ENCODE measurements at regions not wholly inside any gene's neighbourhood (a gene's known extent, or its start where the extent isn't known, plus 50 kb on each side); places are given as distances from the start of the nearest gene placed in this dataset.

DNA sequence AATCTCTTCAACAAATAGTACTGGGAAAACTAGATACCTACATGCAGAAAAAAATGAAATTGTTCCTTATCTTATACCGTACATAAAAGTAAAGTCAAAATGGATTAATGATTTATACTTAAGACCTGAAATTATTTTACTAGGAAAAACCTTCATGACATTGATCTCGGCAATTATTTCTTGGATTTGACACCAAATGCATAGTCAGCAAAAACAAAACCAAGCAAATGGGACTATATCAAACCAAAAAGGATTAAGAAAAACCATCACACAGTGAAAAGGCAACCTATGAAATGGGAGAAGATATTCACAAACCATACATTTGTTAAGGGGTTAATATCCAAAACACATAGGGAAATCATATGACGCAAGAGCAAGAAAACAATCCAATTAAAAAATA, 433.6 kb downstream of the LRATD1 start:
- Histone ChIP-seq H2BK15ac (ENCODE audit: low read length) (no peak overlapping the region), H3K14ac (ENCODE audit: insufficient read length) (no peak overlapping the region), H3K9me3 (ENCODE audit: insufficient read depth in 2 of 2, low read depth in 1 of 2, low read length in 1 of 2) (no peaks in the 10 kb centered on the region), H4K91ac (replicated peaks; ENCODE audit: insufficient read length, low read length) (no peak overlapping the region), H3K4me2 (ENCODE audit: insufficient read depth in 1 of 2, low read depth in 2 of 2, low read length in 2 of 2) (no peak overlapping the region), H3K27me3 (replicated peaks in 1 of 4; ENCODE audit: control insufficient read depth in 3 of 4, extremely low read depth in 1 of 4, insufficient read depth in 3 of 4, low read length in 3 of 4) (no peaks in the 10 kb centered on the region), H2BK12ac (ENCODE audit: low read depth, low read length) (no peak overlapping the region), H2AK5ac (ENCODE audit: low read depth, low read length) (no peak overlapping the region), H3K27ac (ENCODE audit: low read depth, low read length) (no peak overlapping the region), H3K4ac (replicated peaks; ENCODE audit: insufficient read length, low read depth, low read length) (no peak overlapping the region), H3K18ac (ENCODE audit: extremely low read depth, low read length) (no peak overlapping the region), H3K23me2 (ENCODE audit: low read depth, low read length) (no peaks in the 10 kb centered on the region), H2BK20ac (ENCODE audit: low read length) (no peak overlapping the region), H3K4me1 (replicated peaks in 1 of 4; ENCODE audit: control insufficient read depth in 3 of 4, insufficient read depth in 4 of 4, low read length in 3 of 4) (peaks cover 0 to 5% (median 0%) of the 10 kb centered on the region in 4 experiments; a peak in 3 of 7 replicates), H4K8ac (ENCODE audit: extremely low read depth, insufficient read depth, low read length) (no peak overlapping the region), H2AFZ (ENCODE audit: low read length) (no peak overlapping the region), H3K23ac (ENCODE audit: insufficient read length) (no peak overlapping the region), H2BK120ac (replicated peaks; ENCODE audit: low read depth, low read length) (no peak overlapping the region), H3K4me3 (ENCODE audit: extremely low read depth in 1 of 4, insufficient read depth in 2 of 4, low read depth in 3 of 4, low read length in 4 of 4) (no peak overlapping the region), H2BK5ac (ENCODE audit: low read depth, low read length) (no peak overlapping the region), H3K56ac (replicated peaks; ENCODE audit: insufficient read length, low read depth, low read length) (no peak overlapping the region), H3K36me3 (ENCODE audit: control insufficient read depth in 2 of 4, insufficient read depth in 4 of 4, low read length in 3 of 4) (no peaks in the 10 kb centered on the region), H3K9ac (replicated peaks in 1 of 4; ENCODE audit: extremely low read depth in 1 of 4, low read depth in 3 of 4, low read length in 3 of 4) (no peak overlapping the region), H4K5ac (ENCODE audit: insufficient read length, low read depth, low read length) (no peak overlapping the region), H4K20me1 (replicated peaks in 1 of 2; ENCODE audit: control insufficient read depth in 1 of 2, insufficient read depth in 2 of 2, low read length in 2 of 2) (no peaks in the 10 kb centered on the region), H3K79me1 (ENCODE audit: low read depth, low read length) (no peaks in the 10 kb centered on the region), H3K79me2 (ENCODE audit: control insufficient read depth in 1 of 2, insufficient read depth in 2 of 2, low read length in 2 of 2) (no peaks in the 10 kb centered on the region)
- 92% methylated on average over 3 of the region's 3 CpGs; no CpG with 5 or more reads in 1 of the 2 experiments for WGBS, 2 experiments (ENCODE audit: extremely low coverage in 1 of 2, insufficient coverage in 1 of 2, insufficient read length in 1 of 2, insufficient replicate concordance in 2 of 2, low coverage in 1 of 2, low lambda C conversion rate in 2 of 2, missing lambda C conversion rate in 1 of 2)
- CTCF ChIA-PET (ENCODE audit: partially characterized antibody) = no interaction called here
- FAIRE-seq = no peak
- POLR2A ChIA-PET (ENCODE audit: partially characterized antibody) = no interaction called here
- TF ChIP-seq MAFK (IDR thresholded peaks at IDR 0.05; ENCODE audit: low read depth, low read length) = peak; percentile 89
- TF ChIP-seq SIX5 (IDR thresholded peaks at IDR 0.05; ENCODE audit: low read depth, low read length) = no peak
- no peak for DNase-seq (ENCODE audit: low read depth in 1 of 2, low spot score in 2 of 2)
